Smooth muscle cell (in vitro differentiated cells): ENCODE measurements at regions not wholly inside any gene's neighbourhood (a gene's known extent, or its start where the extent isn't known, plus 50 kb on each side); places are given as distances from the start of the nearest gene placed in this dataset.
"Not testable (repeated sequence)": the region's sequence is repeated elsewhere in the genome, so short reads cannot be mapped to it uniquely, and the experiment has no call there.

Source experiments
- DNase-seq: peaks from one replicate; lab custom pipeline; 2025; ENCODE audit not compliant: unreplicated experiment; lab: John Stamatoyannopoulos, UW
- H2AFZ ChIP-seq: fragments of 200-600 bp; sonication (generic); 2 replicates; pipeline ENCODE4 v1.6.0; 2016; ENCODE audit warnings: antibody characterized with exemption, low read depth, mild to moderate bottlenecking
- H3F3A ChIP-seq: fragments of 200-600 bp; sonication (generic); 2 replicates; pipeline ENCODE4 v1.6.0; 2017; ENCODE audit warnings: antibody characterized with exemption, low read depth
- H3K27ac ChIP-seq: fragments of 200-600 bp; sonication (generic); 2 replicates; pipeline ENCODE4 v1.5.1; 2016; ENCODE audit warnings: low read depth, mild to moderate bottlenecking
- H3K27me3 ChIP-seq: fragments of 200-600 bp; sonication (generic); 2 replicates; pipeline ENCODE4 v1.6.1; 2016; ENCODE audit warnings: low read depth, mild to moderate bottlenecking
- H3K36me3 ChIP-seq: fragments of 200-600 bp; sonication (generic); 2 replicates; pipeline ENCODE4 v1.5.1; 2016; ENCODE audit warnings: low read depth
- H3K4me1 ChIP-seq: fragments of 200-600 bp; sonication (generic); 2 replicates; pipeline ENCODE4 v1.5.1; 2016; ENCODE audit warnings: low read depth
- H3K4me2 ChIP-seq: fragments of 200-600 bp; sonication (generic); 2 replicates; pipeline ENCODE4 v1.6.0; 2016; ENCODE audit warnings: mild to moderate bottlenecking
- H3K4me3 ChIP-seq: fragments of 200-600 bp; sonication (generic); 2 replicates; pipeline ENCODE4 v1.5.1; 2016; ENCODE audit warnings: mild to moderate bottlenecking
- H3K79me2 ChIP-seq: fragments of 200-600 bp; sonication (generic); 2 replicates; pipeline ENCODE4 v1.6.0; 2016; ENCODE audit warnings: low read depth, mild to moderate bottlenecking
- H3K9ac ChIP-seq: fragments of 200-600 bp; sonication (generic); 2 replicates; pipeline ENCODE4 v1.6.0; 2016; ENCODE audit warnings: low read depth
- H3K9me3 ChIP-seq: fragments of 200-600 bp; sonication (generic); replicated peaks from 2 replicates; pipeline ENCODE4 v1.5.1; 2016; ENCODE audit warnings: low read depth
- H4K20me1 ChIP-seq: fragments of 200-600 bp; sonication (generic); 2 replicates; pipeline ENCODE4 v1.6.0; 2016; ENCODE audit warnings: low read depth
- CTCF ChIP-seq: fragments of 200-600 bp; sonication (generic); IDR thresholded peaks from 2 replicates; pipeline ENCODE4 v1.5.1; 2017; ENCODE audit warnings: borderline replicate concordance, mild to moderate bottlenecking, antibody characterized with exemption; ENCODE audit not compliant: insufficient read depth, poor library complexity, severe bottlenecking
- WGBS: methylation state at CpG from one replicate; pipeline ENCODE4 v1.1.7; 2016; ENCODE audit warnings: low lambda C conversion rate; 5-methylcytosine and 5-hydroxymethylcytosine counted together

DNA sequence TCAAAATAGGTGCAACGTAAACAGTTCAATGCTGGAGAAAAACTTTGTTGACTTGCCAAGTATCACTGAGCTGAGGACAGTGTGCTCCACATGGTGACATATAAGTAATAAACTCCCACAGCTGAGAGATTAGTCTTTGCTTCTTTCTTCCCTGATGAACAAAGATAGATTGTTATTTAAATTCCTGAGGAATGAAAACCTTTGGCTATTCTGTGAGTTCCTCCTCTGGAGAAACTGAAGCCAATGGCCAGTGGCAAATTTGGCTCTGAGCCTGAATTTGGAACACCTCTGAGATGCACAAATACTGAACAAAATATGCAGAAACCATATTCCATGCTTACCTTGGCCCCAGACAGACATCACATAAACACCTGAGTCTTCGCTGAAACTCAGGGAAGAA is 63.3 kb downstream of the RPL22L1 start:
- H3K36me3 ChIP-seq = no peaks in the 10 kb centered on the region
- H3K27me3 ChIP-seq = no peaks in the 10 kb centered on the region
- H3K9me3 ChIP-seq = no peaks in the 10 kb centered on the region
- H3F3A ChIP-seq = peaks cover 6% of the 10 kb centered on the region
- no peak overlapping the region for H2AFZ ChIP-seq
- no peak overlapping the region for H3K4me2 ChIP-seq
- TF ChIP-seq CTCF = no peak
- H3K27ac ChIP-seq = no peak overlapping the region
- H4K20me1 ChIP-seq = no peaks in the 10 kb centered on the region
- 95% methylated on average over 2 of the region's 2 CpGs for whole genome bisulfite sequencing
- no peak for DNase-seq
- H3K4me3 ChIP-seq = no peak overlapping the region
- H3K9ac ChIP-seq = no peak overlapping the region
- H3K79me2 ChIP-seq = no peaks in the 10 kb centered on the region
- H3K4me1 ChIP-seq = no peaks in the 10 kb centered on the region

GRCh38 chr3:170806141-170806540 is 63.9 kb downstream of the RPL22L1 start:
- TF ChIP-seq CTCF = no peak
- peaks cover 6% of the 10 kb centered on the region for H3F3A ChIP-seq
- H4K20me1 ChIP-seq = no peaks in the 10 kb centered on the region
- no peaks in the 10 kb centered on the region for H3K36me3 ChIP-seq
- H3K9me3 ChIP-seq = no peaks in the 10 kb centered on the region
- no peak overlapping the region for H3K4me3 ChIP-seq
- no peaks in the 10 kb centered on the region for H3K4me1 ChIP-seq
- 97% methylated on average over 5 of the region's 5 CpGs for WGBS
- no peak overlapping the region for H3K9ac ChIP-seq
- H3K4me2 ChIP-seq = no peak overlapping the region
- DNase-seq = no peak
- H3K27me3 ChIP-seq = no peaks in the 10 kb centered on the region
- H3K27ac ChIP-seq = no peak overlapping the region
- no peak overlapping the region for H2AFZ ChIP-seq
- no peaks in the 10 kb centered on the region for H3K79me2 ChIP-seq

GRCh38 chr3:170805296-170805695 is 64.7 kb downstream of the RPL22L1 start:
- not testable (repeated sequence) for H3K27me3 ChIP-seq, H3K79me2 ChIP-seq, H3K4me2 ChIP-seq, H3K9ac ChIP-seq, H3K9me3 ChIP-seq, H3K27ac ChIP-seq, H3K4me1 ChIP-seq, H3K4me3 ChIP-seq, H2AFZ ChIP-seq, H3K36me3 ChIP-seq, H4K20me1 ChIP-seq, H3F3A ChIP-seq, DNase-seq
- WGBS = 95% methylated on average over 1 of the region's 1 CpG

DNA sequence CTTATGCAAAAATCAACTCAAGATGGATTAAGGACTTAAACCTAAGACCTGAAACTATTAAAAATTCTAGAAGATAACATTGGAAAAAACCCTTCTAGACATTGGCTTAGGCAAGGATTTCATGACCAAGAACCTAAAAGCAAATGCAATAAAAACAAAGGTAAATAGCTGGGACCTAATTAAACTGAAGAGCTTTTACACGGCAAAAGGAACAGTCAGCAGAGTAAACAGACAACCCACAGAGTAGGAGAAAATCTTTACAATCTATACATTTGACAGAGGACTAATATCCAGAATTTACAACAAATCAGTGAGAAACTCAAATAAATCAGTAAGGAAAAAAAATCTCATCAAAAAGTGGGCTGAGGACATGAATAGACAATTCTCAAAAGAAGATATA is 65.4 kb downstream of the RPL22L1 start:
- not testable (repeated sequence) for H3K4me1 ChIP-seq, H3K9ac ChIP-seq, H4K20me1 ChIP-seq, H2AFZ ChIP-seq, H3K79me2 ChIP-seq, H3K27ac ChIP-seq, H3K36me3 ChIP-seq, H3K27me3 ChIP-seq, H3K9me3 ChIP-seq, H3K4me3 ChIP-seq, H3F3A ChIP-seq, DNase-seq
- 19% methylated on average over 1 of the region's 1 CpG for WGBS
- H3K4me2 ChIP-seq = peak overlapping the region; percentile 13

- H3K27me3 ChIP-seq = no peaks in the 10 kb centered on the region
- no peak overlapping the region for H3K9ac ChIP-seq
- no peak overlapping the region for H3K27ac ChIP-seq
- H3K4me1 ChIP-seq = no peaks in the 10 kb centered on the region
- no peaks in the 10 kb centered on the region for H3K79me2 ChIP-seq
- no peak overlapping the region for H2AFZ ChIP-seq
- no peaks in the 10 kb centered on the region for H4K20me1 ChIP-seq
- H3K36me3 ChIP-seq = no peaks in the 10 kb centered on the region
- H3F3A ChIP-seq = peaks cover 6% of the 10 kb centered on the region
- DNase-seq = no peak
- no peaks in the 10 kb centered on the region for H3K9me3 ChIP-seq
- TF ChIP-seq CTCF = no peak
- H3K4me2 ChIP-seq = peak overlapping the region; percentile 13
- no peak overlapping the region for H3K4me3 ChIP-seq
Measured at GRCh38 chr3:170804078-170804477, 65.9 kb downstream of the RPL22L1 start.
